ENCODE measurements at regions not wholly inside any gene's neighbourhood (a gene's known extent, or its start where the extent isn't known, plus 50 kb on each side); places are given as distances from the start of the nearest gene placed in this dataset.

DNA sequence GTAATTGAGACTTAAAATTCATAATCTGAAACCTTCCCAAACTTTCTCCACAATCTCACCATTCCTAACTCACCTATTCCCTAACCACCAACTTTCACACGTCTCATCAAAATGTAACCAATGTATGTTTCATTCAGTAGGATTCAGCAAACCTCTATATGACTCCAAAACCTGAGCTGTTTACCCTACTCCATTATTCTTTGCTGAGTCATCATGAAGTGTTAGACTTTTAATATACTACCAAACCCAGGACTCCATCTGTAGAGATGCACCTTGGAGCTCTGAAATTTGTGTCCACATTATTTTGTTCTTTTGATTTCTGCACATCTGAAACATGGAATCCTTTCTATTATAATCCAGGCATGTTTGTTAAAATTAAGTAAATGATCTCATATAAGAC, 727.0 kb upstream of the PIK3C3 start:
- no peak for DNase-seq (ENCODE audit: low read depth)

DNA sequence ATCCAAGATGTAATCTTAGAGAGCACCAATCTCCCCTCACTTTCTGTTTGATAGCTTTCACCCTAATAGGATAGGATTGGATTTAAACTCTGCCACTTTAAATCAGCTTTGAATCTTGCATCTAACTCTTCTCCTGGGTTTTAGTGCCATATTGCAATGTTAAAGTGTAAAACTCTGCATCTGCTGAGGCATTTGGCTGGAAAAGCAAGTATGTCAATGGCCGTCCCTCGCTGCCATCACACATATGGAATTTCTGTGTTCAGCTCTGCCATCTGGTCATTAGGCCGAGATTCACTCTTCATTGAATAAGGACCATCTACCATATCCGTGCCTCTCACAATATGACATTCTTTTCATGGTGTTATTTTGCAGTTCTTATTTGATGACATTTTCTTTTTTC, 728.1 kb upstream of the PIK3C3 start:
- no peak for DNase-seq (ENCODE audit: low read depth)

GRCh38 chr18:41226186-41226585, 728.8 kb upstream of the PIK3C3 start:
- DNase-seq (ENCODE audit: low read depth): no peak

DNA sequence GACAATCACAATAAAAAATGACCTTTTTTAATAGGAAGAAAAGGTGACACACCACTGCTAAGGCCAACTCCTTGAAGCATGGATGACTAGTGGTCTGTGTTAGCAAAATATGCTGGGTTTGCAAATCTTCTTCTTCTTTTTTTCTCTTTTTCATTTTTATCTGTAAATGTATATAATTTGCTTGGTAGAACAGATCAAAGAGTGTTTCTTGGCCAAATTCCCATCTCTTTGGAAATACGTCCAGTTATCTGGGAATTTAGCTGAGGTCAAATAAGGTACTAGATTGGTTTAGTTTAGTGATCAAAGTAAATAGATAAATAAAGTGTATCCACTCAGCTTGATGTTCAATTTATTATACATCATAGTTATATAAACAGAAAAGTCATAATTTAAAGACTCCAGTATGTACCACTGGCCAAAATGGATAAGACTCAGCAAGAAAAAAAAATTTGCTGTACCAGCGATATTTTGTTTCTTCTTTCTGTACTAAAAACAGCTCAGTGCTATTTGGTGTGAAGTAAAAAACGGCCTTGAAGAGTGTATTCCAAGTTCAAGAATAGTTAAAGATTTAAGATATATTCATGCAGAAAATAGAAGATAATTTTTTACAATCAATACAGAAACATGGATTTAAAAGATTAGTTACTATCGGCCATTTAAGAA, 738.6 kb upstream of the PIK3C3 start:
- no peak for DNase-seq (ENCODE audit: low read depth)

- DNase-seq (ENCODE audit: low read depth): no peak
These were observed 747.3 kb upstream of the PIK3C3 start for GRCh38 chr18:41207706-41208105.

DNA sequence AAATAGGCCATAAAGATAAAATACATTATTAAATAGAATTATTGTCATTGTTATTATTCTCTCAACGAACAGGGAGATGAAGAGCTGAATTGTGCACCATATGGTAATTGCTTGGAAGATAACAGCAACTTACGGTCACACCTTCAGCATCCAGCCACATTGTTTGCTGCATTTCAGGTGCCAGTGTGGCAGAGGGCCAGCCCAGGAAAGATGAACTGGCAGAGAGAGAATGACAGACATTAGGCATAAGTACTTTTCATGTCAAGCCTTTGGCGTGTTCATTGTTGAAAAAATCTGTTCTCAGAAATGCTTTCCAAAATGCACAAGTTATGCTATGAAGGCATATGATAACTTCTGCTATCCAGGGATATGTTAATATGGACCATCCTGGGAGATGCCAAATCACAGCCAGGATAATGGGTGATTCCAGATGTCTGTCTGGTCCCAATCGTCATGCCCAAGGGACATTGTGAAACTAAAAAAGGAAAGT, 748.6 kb upstream of the PIK3C3 start:
- no peak for DNase-seq (ENCODE audit: low read depth)

DNA sequence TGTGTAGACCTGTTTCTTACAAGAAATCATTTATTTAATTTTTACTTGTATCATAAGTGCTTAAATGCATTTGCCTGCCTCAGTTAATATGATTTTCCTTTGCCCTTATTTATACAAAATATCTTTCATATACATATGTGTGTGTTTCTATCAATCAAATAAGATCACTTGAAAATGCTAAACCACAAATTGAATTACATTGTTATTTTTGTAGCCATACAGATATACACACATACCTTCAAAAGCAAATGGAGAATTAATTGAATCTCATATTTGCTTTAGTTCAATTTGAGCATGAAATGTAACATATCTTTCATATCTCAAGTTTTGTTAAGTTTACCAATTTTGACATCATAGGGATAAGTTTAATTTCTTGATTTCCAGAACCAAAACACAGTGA, 755.8 kb upstream of the PIK3C3 start:
- DNase-seq (ENCODE audit: low read depth): no peak

DNA sequence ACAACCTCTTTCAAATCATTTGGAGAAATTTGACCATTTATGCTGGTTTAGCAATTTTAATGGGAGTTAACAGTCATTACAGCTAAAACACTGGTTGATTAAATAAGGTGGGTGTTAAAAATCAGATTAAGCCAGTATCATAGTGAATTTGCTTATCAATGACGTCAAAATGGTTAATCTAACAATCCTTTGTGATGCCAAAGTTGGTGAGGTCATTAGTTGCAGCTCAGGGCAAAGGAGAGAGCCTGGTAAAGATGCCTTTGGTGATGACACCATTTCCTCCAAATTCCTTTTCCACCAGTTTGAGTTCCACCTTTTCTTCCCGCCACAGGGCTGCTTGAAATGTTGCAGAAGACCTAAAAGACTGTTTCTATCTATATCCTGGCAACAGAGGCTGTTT, 757.1 kb upstream of the PIK3C3 start:
- no peak for DNase-seq (ENCODE audit: low read depth)

- DNase-seq (ENCODE audit: low read depth): no peak
These were observed 784.7 kb upstream of the PIK3C3 start for GRCh38 chr18:41170346-41170745.

GRCh38 chr18:41165625-41166024, 789.4 kb upstream of the PIK3C3 start:
- no peak for DNase-seq (ENCODE audit: low read depth)

DNA sequence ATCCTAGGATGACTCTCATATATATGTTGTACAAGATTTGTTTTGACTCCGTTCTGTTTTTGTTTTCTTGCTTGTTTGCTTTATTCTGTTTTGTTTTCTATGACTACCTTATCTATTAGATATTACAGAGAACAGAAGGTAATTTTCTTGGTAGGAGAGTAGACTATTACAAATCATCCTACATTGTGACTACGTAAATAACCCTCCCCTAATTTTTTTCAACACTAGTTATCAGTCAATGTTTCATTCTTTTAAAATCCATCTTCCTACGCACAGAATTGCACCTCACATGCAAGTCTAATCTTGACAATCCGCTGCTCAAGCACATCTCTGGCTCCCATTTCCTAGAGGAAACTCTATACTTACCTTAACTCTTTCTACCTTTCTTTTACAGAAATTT, 792.3 kb upstream of the PIK3C3 start:
- no peak for DNase-seq (ENCODE audit: low read depth)

- no peak for DNase-seq (ENCODE audit: low read depth)
These were observed 792.8 kb upstream of the PIK3C3 start for GRCh38 chr18:41162191-41162590.

GRCh38 chr18:41155910-41156851, 798.9 kb upstream of the PIK3C3 start:
- no peak for DNase-seq (ENCODE audit: low read depth)

DNA sequence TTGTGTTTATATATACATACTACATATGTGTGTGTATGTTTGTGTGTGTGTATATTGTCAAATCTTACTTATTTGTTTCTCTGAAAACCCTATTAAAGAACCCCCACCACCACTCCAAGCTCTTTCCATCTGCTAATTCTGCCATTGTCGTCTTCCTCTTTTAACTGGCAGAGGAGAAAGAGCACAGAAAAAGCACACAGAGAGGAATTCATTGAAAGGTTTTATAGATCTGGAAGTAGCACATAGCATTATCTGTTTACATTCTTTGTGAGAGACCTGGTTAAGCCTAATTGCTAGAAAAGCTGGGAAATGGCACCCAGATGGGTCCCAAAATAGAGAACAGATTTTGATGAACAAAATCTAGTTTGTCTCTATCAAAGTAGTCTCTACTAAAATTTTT, 800.0 kb upstream of the PIK3C3 start:
- DNase-seq (ENCODE audit: low read depth): no peak

- no peak for DNase-seq (ENCODE audit: low read depth)
These were observed 801.2 kb upstream of the PIK3C3 start for GRCh38 chr18:41153871-41154270.

DNA sequence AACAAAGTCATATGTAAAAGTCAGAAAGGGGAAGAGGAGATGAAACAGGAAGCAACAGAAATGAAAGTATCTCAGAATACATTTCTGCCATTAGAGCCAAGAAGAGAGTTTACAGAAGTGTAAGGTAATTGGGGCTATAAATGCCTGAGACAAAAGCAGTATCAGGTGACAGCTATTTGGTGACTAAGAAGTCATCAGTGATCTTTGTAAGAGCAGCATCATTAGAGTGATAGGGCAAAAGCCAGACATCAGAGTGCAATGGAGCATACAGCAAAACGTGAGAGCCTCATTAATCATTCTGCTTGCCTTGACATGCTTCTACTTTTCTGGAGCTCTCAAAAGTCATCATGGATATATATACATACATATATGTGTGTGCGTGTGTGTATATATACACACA, 804.7 kb upstream of the PIK3C3 start:
- no peak for DNase-seq (ENCODE audit: low read depth)

- no peak for DNase-seq (ENCODE audit: low read depth)
These were observed 808.7 kb upstream of the PIK3C3 start for GRCh38 chr18:41146301-41146700.

GRCh38 chr18:41145516-41145915, 809.5 kb upstream of the PIK3C3 start:
- no peak for DNase-seq (ENCODE audit: low read depth)

DNA sequence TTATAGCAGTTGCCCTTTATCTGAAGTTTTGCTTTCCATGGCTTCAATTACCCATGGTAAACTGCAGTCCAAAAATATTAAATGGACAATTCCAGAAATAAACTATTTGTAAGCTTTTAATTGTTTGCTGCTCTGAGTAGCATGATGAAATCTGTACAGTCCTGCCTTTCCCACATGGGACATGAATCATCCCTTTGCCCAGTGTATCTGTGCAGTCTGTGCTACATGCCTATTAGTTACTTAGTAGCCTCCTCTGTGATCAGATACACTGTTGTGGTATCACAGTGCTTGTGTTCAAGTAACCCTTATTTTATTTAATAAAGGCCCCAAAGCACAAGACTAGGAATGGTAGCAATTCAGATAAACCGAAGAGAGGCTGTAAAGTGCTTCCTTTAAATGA, 810.6 kb upstream of the PIK3C3 start:
- DNase-seq (ENCODE audit: low read depth): peak; percentile 65

- no peak for DNase-seq (ENCODE audit: low read depth)
These were observed 814.5 kb upstream of the PIK3C3 start for GRCh38 chr18:41140506-41140905.

DNA sequence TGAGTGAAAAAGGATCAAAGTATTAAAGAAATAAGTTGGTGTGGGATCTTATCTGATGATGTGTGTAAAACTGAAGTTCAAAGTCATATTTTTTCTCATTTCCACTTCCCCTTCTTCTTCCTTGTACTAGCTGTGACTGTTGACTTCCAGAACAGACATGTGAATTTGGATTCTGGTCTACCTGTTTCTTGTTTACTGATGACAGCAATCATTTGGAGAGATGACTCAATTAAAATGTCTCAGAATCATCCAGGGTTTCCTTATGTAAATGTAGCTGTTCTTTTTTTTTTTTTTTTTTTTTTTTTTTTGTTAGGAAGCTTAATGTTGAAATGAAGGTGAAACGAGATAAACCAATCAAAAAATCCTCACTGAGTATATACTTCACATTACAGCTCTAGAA, 819.9 kb upstream of the PIK3C3 start:
- DNase-seq (ENCODE audit: low read depth): no peak

- no peak for DNase-seq (ENCODE audit: low read depth)
These were observed 820.6 kb upstream of the PIK3C3 start for GRCh38 chr18:41134426-41134825.

DNA sequence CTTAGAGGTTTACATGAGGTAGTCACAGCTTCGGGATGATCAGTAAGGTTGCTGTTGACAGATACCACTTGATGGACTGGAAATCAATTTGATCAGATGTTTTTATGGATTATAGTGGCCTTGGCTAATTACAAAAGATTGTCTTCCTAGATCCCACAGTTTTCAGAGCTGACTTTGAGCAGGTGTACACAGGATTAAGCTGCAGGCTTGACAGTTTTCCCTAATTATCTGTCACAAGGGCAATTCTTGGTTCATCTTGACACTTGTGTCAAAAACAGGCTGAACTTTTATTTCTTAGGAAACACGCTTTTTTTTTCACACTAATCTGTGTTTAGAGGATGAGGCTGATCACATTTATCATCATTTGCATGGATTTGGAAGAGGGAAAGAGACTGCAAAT, 824.0 kb upstream of the PIK3C3 start:
- no peak for DNase-seq (ENCODE audit: low read depth)
